Activated B cell treated with CpG ODN at 0.5 μM for 24 hours (primary cell): ENCODE measurements at regions not wholly inside any gene's neighbourhood (a gene's known extent, or its start where the extent isn't known, plus 50 kb on each side); places are given as distances from the start of the nearest gene placed in this dataset.

Experiments used
- ATAC-seq: fragments of 200-7000 bp; cut with Tn5 transposase; one replicate; pipeline ENCODE4 v1.10.0; 2021; ENCODE audit warnings: low read depth, mild to moderate bottlenecking, moderate library complexity
- CTCF ChIA-PET: fragments of 350-600 bp; sonication (Branson Sonifier 250); formaldehyde crosslinking; loops from one replicate; lab custom pipeline; 2021; ENCODE audit warnings: antibody characterized with exemption; lab: Charles Lee
- POLR2A ChIA-PET: fragments of 350-600 bp; sonication (Branson Sonifier 250); formaldehyde crosslinking; loops from one replicate; lab custom pipeline; 2021; ENCODE audit warnings: antibody characterized with exemption; lab: Charles Lee
- DNase-seq: peaks from one replicate; pipeline ENCODE4 v3.0.0; 2022
- H3K27ac Mint-ChIP-seq: one replicate; pipeline ENCODE4 v1.8.0; 2020; ENCODE audit warnings: mixed read lengths
- H3K27me3 Mint-ChIP-seq: one replicate; pipeline ENCODE4 v1.8.0; 2021; ENCODE audit warnings: mixed read lengths
- H3K36me3 Mint-ChIP-seq: one replicate; pipeline ENCODE4 v1.8.0; 2021; ENCODE audit warnings: low read depth, mixed read lengths
- H3K4me1 Mint-ChIP-seq: one replicate; pipeline ENCODE4 v1.8.0; 2021; ENCODE audit warnings: mixed read lengths
- H3K4me3 Mint-ChIP-seq: one replicate; pipeline ENCODE4 v1.8.0; 2020; ENCODE audit warnings: mild to moderate bottlenecking, mixed read lengths
- H3K9me3 Mint-ChIP-seq: one replicate; pipeline ENCODE4 v1.8.0; 2020; ENCODE audit warnings: mixed read lengths
- CTCF ChIP-seq: fragments of 200-600 bp; IDR thresholded peaks from one replicate; pipeline ENCODE4 v1.8.0; 2022; ENCODE audit warnings: antibody characterized with exemption, mild to moderate bottlenecking
- intact Hi-C: fragments of 100-400 bp; cut with micrococcal nuclease; formaldehyde crosslinking; loops from one replicate; pipeline ENCODE4 v1.15.1; 2024

- Mint-ChIP-seq H3K4me3 (no peak overlapping the region), H3K4me1 (peaks cover 13% of the 10 kb centered on the region), H3K9me3 (no peaks in the 10 kb centered on the region), H3K27me3 (peaks cover 20% of the 10 kb centered on the region), H3K27ac (no peak overlapping the region), H3K36me3 (no peaks in the 10 kb centered on the region)
- TF ChIP-seq CTCF: no peak
- DNase-seq: no peak
- intact Hi-C loops: no loop called here
- ATAC-seq: no peak
- CTCF ChIA-PET: no interaction called here
- POLR2A ChIA-PET: interaction anchor here (0.6 kb wide), 1 partner anchor 13 kb away, joined by 3 read pairs; no protein-coding TSS in a partner anchor
These were observed 84.6 kb upstream of the F13A1 start for GRCh38 chr6:6405031-6405430.

GRCh38 chr6:6405997-6406714, 85.7 kb upstream of the F13A1 start:
- ATAC-seq (no peak), DNase-seq (no peak)
- ChIA-PET CTCF (interaction anchor here (1.4 to 2.0 kb wide), 3 partner anchors 8 to 89 kb away, joined by 4 to 6 read pairs (median 4); partner anchors contain the start of gene F13A1), POLR2A (interaction anchor here (1.7 to 4.8 kb wide), 5 partner anchors 8 to 74 kb away, joined by 7 to 118 read pairs (median 11); no protein-coding TSS in a partner anchor)
- TF ChIP-seq CTCF: no peak
- no peak overlapping the region for H3K27ac Mint-ChIP-seq
- no peaks in the 10 kb centered on the region for H3K36me3 Mint-ChIP-seq
- no peak overlapping the region for H3K4me3 Mint-ChIP-seq
- H3K27me3 Mint-ChIP-seq: peaks cover 21% of the 10 kb centered on the region
- H3K9me3 Mint-ChIP-seq: no peaks in the 10 kb centered on the region
- intact Hi-C loops: no loop called here
- H3K4me1 Mint-ChIP-seq: peaks cover 13% of the 10 kb centered on the region

- Mint-ChIP-seq H3K4me3 (no peak overlapping the region), H3K27me3 (peaks cover 20% of the 10 kb centered on the region), H3K27ac (no peak overlapping the region), H3K36me3 (no peaks in the 10 kb centered on the region), H3K4me1 (peaks cover 13% of the 10 kb centered on the region), H3K9me3 (no peaks in the 10 kb centered on the region)
- intact Hi-C loops: loop anchor here (1.0 kb wide), 5 partner anchors 14 to 181 kb away; no protein-coding TSS in a partner anchor
- no peak for DNase-seq
- ChIA-PET CTCF (interaction anchor here (1.2 to 2.0 kb wide), 5 partner anchors 9 to 88 kb away, joined by 4 to 6 read pairs (median 4); partner anchors contain the start of gene F13A1), POLR2A (interaction anchor here (0.7 to 4.8 kb wide), 8 partner anchors 9 to 139 kb away, joined by 3 to 118 read pairs (median 8); no protein-coding TSS in a partner anchor)
- no peak for TF ChIP-seq CTCF
- ATAC-seq: no peak
These were observed 86.2 kb upstream of the F13A1 start for GRCh38 chr6:6406715-6407070.

GRCh38 chr6:6407071-6407741, 86.7 kb upstream of the F13A1 start:
- intact Hi-C loops: loop anchor here (1.0 kb wide), 5 partner anchors 15 to 180 kb away; no protein-coding TSS in a partner anchor
- peaks cover 13% of the 10 kb centered on the region for H3K4me1 Mint-ChIP-seq
- no peak for DNase-seq
- ChIA-PET POLR2A (interaction anchor here (0.7 to 4.8 kb wide), 12 partner anchors 9 to 207 kb away, joined by 3 to 118 read pairs (median 6); no protein-coding TSS in a partner anchor), CTCF (interaction anchor here (0.9 to 2.0 kb wide), 8 partner anchors 9 to 88 kb away, joined by 3 to 6 read pairs (median 4); partner anchors contain the start of gene F13A1)
- no peak for TF ChIP-seq CTCF
- peaks cover 16% of the 10 kb centered on the region for H3K27me3 Mint-ChIP-seq
- no peaks in the 10 kb centered on the region for H3K9me3 Mint-ChIP-seq
- ATAC-seq: peak; percentile 79
- H3K27ac Mint-ChIP-seq: no peak overlapping the region
- no peaks in the 10 kb centered on the region for H3K36me3 Mint-ChIP-seq
- H3K4me3 Mint-ChIP-seq: no peak overlapping the region
